ENCODE measurements at regions not wholly inside any gene's neighbourhood (a gene's known extent, or its start where the extent isn't known, plus 50 kb on each side); places are given as distances from the start of the nearest gene placed in this dataset.

- Histone ChIP-seq H3K9me2 (ENCODE audit: insufficient read depth, low read length) (no peaks in the 10 kb centered on the region), H3K79me2 (ENCODE audit: insufficient read depth, low read depth, low read length) (no peaks in the 10 kb centered on the region), H3K4me2 (ENCODE audit: low read length) (no peak overlapping the region), H3K4me1 (ENCODE audit: insufficient read depth, low read length, poor library complexity, severe bottlenecking) (no peaks in the 10 kb centered on the region), H3K36me3 (ENCODE audit: insufficient read depth, low read length) (no peaks in the 10 kb centered on the region), H4K20me1 (ENCODE audit: insufficient read depth, low read length) (no peaks in the 10 kb centered on the region), H3K9me3 (ENCODE audit: low read length) (no peaks in the 10 kb centered on the region), H2AFZ (ENCODE audit: low read length) (no peak overlapping the region), H3K4me3 (ENCODE audit: low read depth, low read length, poor library complexity, severe bottlenecking) (no peak overlapping the region), H3K27ac (ENCODE audit: low read depth, low read length, poor library complexity, severe bottlenecking) (no peak overlapping the region)
- POLR2A ChIA-PET = no interaction called here
- DNase-seq (ENCODE audit: low spot score) = no peak
- intact Hi-C loops (cut with micrococcal nuclease; ENCODE audit: unreplicated experiment) = no loop called here
- CTCF ChIA-PET (ENCODE audit: unreplicated experiment) = no interaction called here
- BruUV-seq (replicated peaks) = no TSS peak
- TF ChIP-seq CTCF (conservative IDR thresholded peaks at IDR 0.05; ENCODE audit: low read length) = no peak
- no peak for TF ChIP-seq EZH2phosphoT487 (IDR thresholded peaks at IDR 0.05; ENCODE audit: borderline replicate concordance, low read depth, low read length)
Observed at GRCh38 chr1:60742339-60742738, 340.0 kb upstream of the NFIA start.

DNA sequence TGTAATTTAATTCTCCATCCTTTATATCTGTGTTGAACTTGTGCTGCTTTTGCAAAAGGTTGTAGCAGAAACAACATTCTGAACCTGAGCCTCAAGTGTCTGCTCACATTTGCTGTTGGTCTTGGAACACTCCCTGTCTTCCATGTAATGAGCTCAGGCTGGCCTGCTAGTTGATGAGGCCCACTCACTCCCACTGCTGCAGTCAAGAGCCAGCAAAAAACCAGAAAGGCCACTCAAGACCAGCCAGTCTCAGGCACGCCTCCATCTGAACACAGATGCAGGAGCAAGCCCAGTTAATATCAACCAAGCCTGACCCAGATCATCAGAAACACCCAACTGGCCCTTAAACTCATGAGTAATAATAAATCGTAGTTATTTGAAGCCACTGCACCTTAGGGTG is 342.2 kb upstream of the NFIA start:
- no peaks in the 10 kb centered on the region for H3K9me2 ChIP-seq (ENCODE audit: insufficient read depth, low read length)
- no peak for TF ChIP-seq CTCF (conservative IDR thresholded peaks at IDR 0.05; ENCODE audit: low read length)
- TF ChIP-seq EZH2phosphoT487 (IDR thresholded peaks at IDR 0.05; ENCODE audit: borderline replicate concordance, low read depth, low read length) = no peak
- no peak overlapping the region for H2AFZ ChIP-seq (ENCODE audit: low read length)
- H3K4me2 ChIP-seq (ENCODE audit: low read length) = no peak overlapping the region
- no peak for DNase-seq (ENCODE audit: low spot score)
- no peaks in the 10 kb centered on the region for H3K36me3 ChIP-seq (ENCODE audit: insufficient read depth, low read length)
- BruUV-seq (replicated peaks) = no TSS peak
- no peaks in the 10 kb centered on the region for H3K4me1 ChIP-seq (ENCODE audit: insufficient read depth, low read length, poor library complexity, severe bottlenecking)
- H4K20me1 ChIP-seq (ENCODE audit: insufficient read depth, low read length) = no peaks in the 10 kb centered on the region
- ChIA-PET POLR2A (no interaction called here), CTCF (ENCODE audit: unreplicated experiment) (no interaction called here)
- no peaks in the 10 kb centered on the region for H3K79me2 ChIP-seq (ENCODE audit: insufficient read depth, low read depth, low read length)
- no peak overlapping the region for H3K4me3 ChIP-seq (ENCODE audit: low read depth, low read length, poor library complexity, severe bottlenecking)
- intact Hi-C loops (cut with micrococcal nuclease; ENCODE audit: unreplicated experiment) = no loop called here
- no peak overlapping the region for H3K27ac ChIP-seq (ENCODE audit: low read depth, low read length, poor library complexity, severe bottlenecking)
- H3K9me3 ChIP-seq (ENCODE audit: low read length) = no peaks in the 10 kb centered on the region

- intact Hi-C loops (cut with micrococcal nuclease; ENCODE audit: unreplicated experiment) = no loop called here
- H2AFZ ChIP-seq (ENCODE audit: low read length) = no peak overlapping the region
- no peaks in the 10 kb centered on the region for H3K9me3 ChIP-seq (ENCODE audit: low read length)
- H3K27ac ChIP-seq (ENCODE audit: low read depth, low read length, poor library complexity, severe bottlenecking) = no peak overlapping the region
- no peak overlapping the region for H3K4me3 ChIP-seq (ENCODE audit: low read depth, low read length, poor library complexity, severe bottlenecking)
- no peak overlapping the region for H3K4me2 ChIP-seq (ENCODE audit: low read length)
- H3K36me3 ChIP-seq (ENCODE audit: insufficient read depth, low read length) = no peaks in the 10 kb centered on the region
- H3K79me2 ChIP-seq (ENCODE audit: insufficient read depth, low read depth, low read length) = no peaks in the 10 kb centered on the region
- ChIA-PET POLR2A (interaction anchor here (1.2 kb wide), 1 partner anchor 62 kb away, joined by 3 read pairs; no protein-coding TSS in a partner anchor), CTCF (ENCODE audit: unreplicated experiment) (no interaction called here)
- H4K20me1 ChIP-seq (ENCODE audit: insufficient read depth, low read length) = no peaks in the 10 kb centered on the region
- DNase-seq (ENCODE audit: low spot score) = no peak
- no TSS peak for BruUV-seq (replicated peaks)
- TF ChIP-seq EZH2phosphoT487 (IDR thresholded peaks at IDR 0.05; ENCODE audit: borderline replicate concordance, low read depth, low read length) (no peak), CTCF (conservative IDR thresholded peaks at IDR 0.05; ENCODE audit: low read length) (no peak)
- no peaks in the 10 kb centered on the region for H3K9me2 ChIP-seq (ENCODE audit: insufficient read depth, low read length)
- no peaks in the 10 kb centered on the region for H3K4me1 ChIP-seq (ENCODE audit: insufficient read depth, low read length, poor library complexity, severe bottlenecking)
Observed at GRCh38 chr1:60739729-60740128, 342.6 kb upstream of the NFIA start.

Data from OCI-LY7 (cell line).